HG02571 (cell line): ENCODE measurements at regions not wholly inside any gene's neighbourhood (a gene's known extent, or its start where the extent isn't known, plus 50 kb on each side); places are given as distances from the start of the nearest gene placed in this dataset.
"Not testable (repeated sequence)": the region's sequence is repeated elsewhere in the genome, so short reads cannot be mapped to it uniquely, and the experiment has no call there.

Experiments used
- ATAC-seq: cut with Tn5 transposase; IDR thresholded peaks from one replicate; pipeline ENCODE4 v1.9.1; 2021; ENCODE audit warnings: mild to moderate bottlenecking, moderate library complexity; ENCODE audit not compliant: unreplicated experiment

GRCh38 chr20:57092900-57093530 is 173.4 kb downstream of the BMP7 start:
- no peak for ATAC-seq

DNA sequence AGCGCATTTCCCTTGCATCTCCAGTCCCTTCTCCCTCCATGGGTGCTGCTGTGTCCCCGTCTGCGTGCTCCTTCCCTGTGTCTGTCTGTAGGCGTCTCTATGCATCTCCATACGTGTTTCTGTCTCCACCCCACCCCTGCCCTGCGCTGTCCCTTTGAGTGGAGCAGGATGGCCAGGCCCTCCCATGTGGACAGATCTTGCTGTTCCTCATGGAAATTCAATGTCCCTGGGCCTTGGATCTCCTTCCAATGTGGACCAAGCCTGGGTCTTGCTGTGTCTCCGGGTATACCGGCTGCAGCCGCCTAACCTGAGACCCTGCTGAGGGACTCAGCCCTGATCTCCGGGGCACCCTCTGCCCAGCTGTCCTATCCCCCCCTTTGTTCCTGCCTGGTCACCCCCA is 172.7 kb downstream of the BMP7 start:
- no peak for ATAC-seq

- no peak for ATAC-seq
Observed at GRCh38 chr20:57094252-57094891, 172.1 kb downstream of the BMP7 start.

DNA sequence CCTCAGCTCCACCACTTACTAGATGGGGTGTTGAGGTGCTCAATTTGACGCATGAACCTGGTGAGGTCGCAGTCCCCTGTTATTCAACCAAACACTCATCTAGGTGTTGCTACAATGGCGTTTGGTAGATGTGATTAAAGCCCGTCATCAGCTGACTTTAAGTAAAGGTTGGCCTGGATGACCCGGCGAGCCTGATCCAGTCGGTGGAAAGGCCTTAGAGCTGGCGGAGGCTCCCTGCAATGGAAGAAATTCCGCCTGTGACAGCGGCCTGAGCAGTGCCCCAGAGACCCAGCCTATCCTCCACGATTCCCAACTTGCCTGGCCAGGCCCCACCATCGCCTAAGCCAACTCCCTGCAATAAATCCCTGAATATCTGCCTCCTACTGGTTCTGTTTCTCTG is 171.4 kb downstream of the BMP7 start:
- no peak for ATAC-seq

DNA sequence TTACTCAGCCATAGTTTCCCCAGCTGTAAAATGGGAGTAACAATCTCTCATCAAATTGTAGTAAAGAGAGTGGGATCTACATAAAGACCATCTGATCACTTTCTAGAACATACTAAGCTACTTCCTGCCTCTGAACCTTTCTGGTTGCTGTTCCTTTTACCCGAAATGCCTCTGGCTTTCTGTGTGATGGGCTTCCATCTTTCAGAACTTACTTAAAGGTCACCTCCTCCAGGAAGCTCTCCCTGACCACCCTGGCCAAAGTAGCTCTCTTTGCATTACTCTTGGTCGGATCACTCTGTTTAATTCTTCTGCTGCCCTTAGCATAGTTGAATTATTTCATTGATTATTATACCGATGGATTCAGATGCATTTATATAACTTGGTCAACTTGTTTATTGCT is 171.0 kb downstream of the BMP7 start:
- no peak for ATAC-seq

- ATAC-seq = no peak
Observed at GRCh38 chr20:57097245-57097915, 169.1 kb downstream of the BMP7 start.

DNA sequence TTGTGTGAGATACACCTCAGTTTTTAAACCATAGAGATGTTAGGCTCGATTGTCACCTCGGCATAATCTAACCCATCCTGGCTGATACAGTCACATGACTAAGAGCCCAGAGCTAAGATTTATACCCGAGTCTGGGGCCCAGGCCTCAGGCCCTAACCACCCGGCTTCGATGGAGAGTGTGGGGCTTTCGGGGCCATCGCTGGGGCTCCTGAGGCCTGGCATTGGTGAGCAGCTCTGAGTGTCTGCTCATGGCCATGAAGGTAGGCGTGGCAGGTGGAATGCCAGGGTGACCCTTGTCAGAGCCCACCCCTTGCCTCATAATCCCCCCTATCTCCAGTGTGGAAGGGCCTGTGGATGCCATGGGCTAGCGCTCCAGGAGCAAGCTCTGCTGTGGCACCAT is 164.3 kb downstream of the BMP7 start:
- ATAC-seq = no peak

GRCh38 chr20:57102566-57102965 is 163.9 kb downstream of the BMP7 start:
- no peak for ATAC-seq

DNA sequence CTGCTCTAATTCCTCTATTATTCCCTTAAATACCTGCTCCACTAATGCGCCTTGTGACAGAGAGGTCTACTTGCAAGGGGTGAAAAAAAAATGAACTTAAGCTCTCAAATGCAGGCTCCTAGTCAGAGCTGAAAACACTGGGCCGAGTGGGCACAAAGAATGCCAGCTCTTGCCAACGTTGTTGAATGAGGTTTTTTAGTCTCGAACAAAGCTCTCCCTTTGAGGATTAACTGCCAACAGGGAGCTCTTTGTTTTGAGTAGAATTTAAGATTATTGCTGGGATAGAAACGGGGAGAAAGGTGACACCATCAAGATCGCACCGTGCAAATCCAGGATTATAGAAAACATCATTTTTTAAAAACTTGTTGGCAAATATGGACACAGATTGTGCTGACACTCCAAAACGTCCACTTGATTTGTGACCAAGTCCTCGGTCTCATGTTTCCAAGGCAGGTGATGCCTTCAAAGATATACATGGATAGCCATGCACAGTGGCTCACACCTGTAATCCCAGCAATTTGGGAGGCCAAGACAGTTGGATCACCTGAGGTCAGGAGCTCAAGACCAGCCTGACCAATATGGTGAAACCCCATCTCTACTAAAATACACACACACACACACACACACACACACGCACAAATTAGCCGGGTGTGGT is 163.2 kb downstream of the BMP7 start:
- ATAC-seq = no peak

DNA sequence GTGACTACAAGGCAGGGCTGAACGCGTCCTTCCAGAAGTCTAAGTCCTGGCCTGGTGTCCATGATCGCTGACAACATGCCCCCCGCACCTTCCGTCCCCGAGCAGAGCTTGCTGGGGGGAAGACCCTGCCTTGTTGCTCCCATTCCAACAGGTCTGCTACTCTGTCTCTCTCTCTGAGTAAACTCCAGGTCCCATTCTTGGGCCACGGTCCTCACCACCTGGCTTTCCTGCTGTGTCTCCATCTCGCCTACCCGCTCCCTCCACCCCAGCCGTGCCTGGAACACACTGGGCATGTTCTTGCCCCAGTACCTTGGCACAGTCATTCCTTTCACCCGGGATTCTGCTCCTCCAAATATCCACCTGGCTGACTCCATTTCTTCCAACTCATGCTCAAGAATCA is 162.3 kb downstream of the BMP7 start:
- ATAC-seq = no peak

DNA sequence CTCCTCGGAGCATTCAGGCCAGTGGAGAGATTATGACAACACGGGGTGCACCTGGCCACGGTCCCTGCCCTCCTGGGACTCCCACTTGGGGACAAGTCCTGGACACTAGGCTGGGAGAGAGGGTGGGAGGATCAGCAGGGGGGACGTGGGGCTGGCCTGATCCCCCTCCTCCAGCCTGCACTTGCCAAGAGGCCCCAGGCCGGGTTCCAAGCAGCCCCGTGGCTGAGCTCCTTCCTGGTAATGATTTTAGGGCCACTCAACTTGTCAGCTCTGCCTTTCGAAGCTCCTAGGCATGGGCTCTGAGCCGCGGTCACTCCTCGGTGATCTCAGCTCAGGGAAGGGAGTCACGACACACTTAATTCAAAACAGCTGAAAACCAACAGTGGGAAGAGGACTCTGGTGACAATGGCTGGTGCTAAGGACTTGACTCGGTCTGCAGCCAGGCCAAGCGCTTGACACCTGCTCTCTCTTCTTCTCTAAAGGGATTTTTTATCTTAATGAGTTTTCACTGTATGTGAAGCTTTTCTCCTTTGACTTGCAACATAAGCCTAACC is 161.7 kb downstream of the BMP7 start:
- no peak for ATAC-seq

- no peak for ATAC-seq
Observed at GRCh38 chr20:57106030-57106682, 160.3 kb downstream of the BMP7 start.

GRCh38 chr20:57106692-57107091 is 159.7 kb downstream of the BMP7 start:
- no peak for ATAC-seq

- ATAC-seq = no peak
Observed at GRCh38 chr20:57107208-57107607, 159.2 kb downstream of the BMP7 start.

DNA sequence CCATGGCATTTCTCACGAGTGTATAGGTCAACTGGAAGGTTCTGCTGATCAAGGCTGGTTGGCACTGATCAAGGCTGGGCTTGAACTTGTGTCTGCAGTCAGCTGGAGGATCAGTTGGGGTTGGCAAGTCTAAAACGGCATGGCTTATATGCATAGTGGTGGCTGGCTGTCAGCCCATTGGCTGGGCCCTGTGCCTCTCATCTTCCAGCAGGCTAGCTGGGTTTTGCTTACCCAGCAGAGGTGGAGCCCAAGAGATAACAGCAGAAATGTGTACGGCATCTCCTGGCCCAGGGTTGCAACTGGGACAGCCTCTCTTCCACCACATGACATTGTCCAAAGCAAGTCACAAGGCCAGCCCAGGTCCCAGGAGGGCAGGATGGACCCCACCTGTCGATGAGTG is 158.2 kb downstream of the BMP7 start:
- no peak for ATAC-seq

DNA sequence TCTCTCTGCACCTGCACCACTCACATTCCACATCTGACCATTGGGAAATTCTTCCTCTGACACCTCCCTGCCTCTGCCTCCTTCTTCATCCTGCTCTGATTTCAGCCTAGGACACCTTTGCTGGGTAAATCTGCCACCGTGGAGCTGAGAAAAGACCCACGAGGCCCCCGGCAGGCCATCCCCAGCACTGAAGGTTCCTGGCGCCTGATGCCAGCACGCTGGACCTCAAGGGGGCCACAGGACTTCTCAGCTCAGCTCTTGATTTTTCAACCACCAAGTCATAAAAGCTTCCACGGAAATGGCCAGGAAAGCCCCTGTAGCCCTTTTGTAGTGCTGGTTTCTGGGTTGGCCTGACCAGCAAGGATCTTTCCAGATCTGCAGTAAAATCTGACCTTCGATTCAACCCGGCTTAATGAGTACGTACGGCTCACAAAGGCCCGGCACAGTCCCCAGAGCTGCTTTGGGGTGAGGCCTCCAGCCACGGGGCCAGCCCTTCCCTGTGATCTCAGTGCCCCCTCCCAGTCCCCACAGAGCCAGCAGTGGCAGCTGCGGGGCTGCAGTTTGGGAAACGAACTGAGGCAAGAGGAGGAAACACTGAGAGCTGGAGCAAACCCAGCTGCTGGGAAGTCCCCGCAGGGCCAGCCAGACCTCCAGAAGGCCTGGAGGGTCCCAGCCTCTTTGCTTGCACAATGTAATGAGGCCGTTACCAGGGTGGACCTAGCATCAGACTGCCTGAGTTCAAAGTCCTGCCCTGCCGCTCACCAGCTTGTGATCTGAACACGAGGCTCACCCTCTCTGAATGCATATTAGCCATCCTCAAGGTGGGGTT is 157.5 kb downstream of the BMP7 start:
- ATAC-seq = no peak

DNA sequence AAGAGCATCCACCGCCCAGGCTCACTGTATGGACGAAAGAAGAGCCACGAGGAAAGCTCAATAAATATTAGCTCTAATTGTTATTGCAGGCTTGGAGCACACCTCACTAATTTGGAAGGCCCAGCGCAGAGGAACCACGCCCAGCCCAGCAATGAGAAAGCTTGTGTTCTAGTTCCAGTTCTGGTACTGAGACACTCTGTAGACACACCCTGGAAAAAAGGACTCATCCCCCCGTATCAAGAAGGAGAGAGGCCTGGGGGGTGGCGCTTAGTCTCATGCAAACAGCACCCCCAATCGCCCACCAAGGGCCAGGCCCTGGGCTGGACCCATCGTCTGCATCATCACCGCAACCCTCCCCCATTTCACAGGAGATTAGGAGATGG is 156.9 kb downstream of the BMP7 start:
- ATAC-seq = no peak

GRCh38 chr20:57110121-57111027 is 156.1 kb downstream of the BMP7 start:
- ATAC-seq = not testable (repeated sequence)

- no peak for ATAC-seq
Observed at GRCh38 chr20:57111028-57111373, 155.4 kb downstream of the BMP7 start.
